HEK293 (cell line): ENCODE measurements at regions not wholly inside any gene's neighbourhood (a gene's known extent, or its start where the extent isn't known, plus 50 kb on each side); places are given as distances from the start of the nearest gene placed in this dataset.

Source experiments
- CTCF ChIA-PET: fragments of 350-600 bp; formaldehyde crosslinking; extraction: SDS; loops from one replicate; lab custom pipeline; 2021; ENCODE audit warnings: antibody characterized with exemption; lab: Yijun Ruan, JAX
- POLR2A ChIA-PET: fragments of 300-600 bp; formaldehyde crosslinking; extraction: SDS; loops from one replicate; lab custom pipeline; 2020; ENCODE audit warnings: antibody characterized with exemption, inconsistent platforms; lab: Yijun Ruan, JAX
- H3K27ac ChIP-seq: fragments of 200-500 bp; sonication (Bioruptor generic); 2 replicates; pipeline ENCODE4 v1.5.1; 2014; ENCODE audit warnings: low read depth, low read length, control low read depth, inconsistent platforms; ENCODE audit errors: extremely low read depth
- H3K36me3 ChIP-seq, 2 experiments: fragments of 200-500 bp in 1 of 2; sonication (Bioruptor generic) in 1 of 2; 1 replicate in 1 of 2; 2 replicates in 1 of 2; pipeline ENCODE4 v1.5.1; 2014 to 2017; ENCODE audit warnings: inconsistent platforms in 2 of 2, low read length in 2 of 2; ENCODE audit not compliant: control insufficient read depth in 2 of 2, insufficient read depth in 1 of 2
- H3K4me1 ChIP-seq: fragments of 200-500 bp; sonication (Bioruptor generic); 2 replicates; pipeline ENCODE4 v1.5.1; 2014; ENCODE audit warnings: mild to moderate bottlenecking, low read length, inconsistent platforms; ENCODE audit not compliant: control insufficient read depth, insufficient read depth
- H3K4me3 ChIP-seq: 2 replicates; pipeline ENCODE4 v1.5.1; 2011; ENCODE audit warnings: low read depth, mild to moderate bottlenecking, control low read depth, low read length, moderate library complexity
- H3K9me3 ChIP-seq: fragments of 200-500 bp; sonication (Bioruptor generic); 2 replicates; pipeline ENCODE4 v1.5.1; 2014; ENCODE audit warnings: low read depth, low read length, inconsistent platforms; ENCODE audit not compliant: control insufficient read depth, insufficient read depth
- CTCF ChIP-seq: fragments of 450-650 bp; formaldehyde crosslinking; IDR thresholded peaks from 2 replicates; pipeline ENCODE4 v1.5.1; 2016; ENCODE audit warnings: missing biosample characterization, missing genetic modification characterization
- FEZF1 ChIP-seq: fragments of 450-650 bp; formaldehyde crosslinking; IDR thresholded peaks from 2 replicates; pipeline ENCODE4 v1.5.1; 2016; ENCODE audit warnings: missing biosample characterization, missing genetic modification characterization
- GLIS2 ChIP-seq: fragments of 450-650 bp; formaldehyde crosslinking; IDR thresholded peaks from 2 replicates; pipeline ENCODE4 v1.5.1; 2016; ENCODE audit warnings: missing biosample characterization, missing genetic modification characterization
- HOXD13 ChIP-seq: sonication (generic); formaldehyde crosslinking; IDR thresholded peaks from 2 replicates; pipeline ENCODE4 v1.8.0; 2022; ENCODE audit warnings: missing genetic modification reagents, borderline replicate concordance
- KLF8 ChIP-seq: fragments of 450-650 bp; formaldehyde crosslinking; IDR thresholded peaks from 2 replicates; pipeline ENCODE4 v1.5.1; 2016; ENCODE audit warnings: missing biosample characterization, missing genetic modification characterization
- PRDM4 ChIP-seq: fragments of 450-650 bp; formaldehyde crosslinking; IDR thresholded peaks from 2 replicates; pipeline ENCODE4 v1.5.1; 2017; ENCODE audit warnings: missing biosample characterization, missing genetic modification characterization
- SCRT2 ChIP-seq: fragments of 450-650 bp; formaldehyde crosslinking; IDR thresholded peaks from 2 replicates; pipeline ENCODE4 v1.5.1; 2016; ENCODE audit warnings: missing biosample characterization, missing genetic modification characterization
- SETDB1 ChIP-seq: IDR thresholded peaks from one replicate; pipeline ENCODE4 v1.6.1; 2017; ENCODE audit warnings: mild to moderate bottlenecking, low read length, moderate library complexity, mixed read lengths; ENCODE audit not compliant: insufficient read length
- SP7 ChIP-seq: fragments of 450-650 bp; formaldehyde crosslinking; IDR thresholded peaks from 2 replicates; pipeline ENCODE4 v1.5.1; 2016; ENCODE audit warnings: missing biosample characterization, missing genetic modification characterization
- ZNF19 ChIP-seq: fragments of 450-650 bp; formaldehyde crosslinking; IDR thresholded peaks from 2 replicates; pipeline ENCODE4; 2016; ENCODE audit warnings: missing biosample characterization, missing genetic modification characterization, low read depth
- ZNF23 ChIP-seq: fragments of 450-650 bp; formaldehyde crosslinking; IDR thresholded peaks from 2 replicates; pipeline ENCODE4 v1.5.1; 2016; ENCODE audit warnings: missing biosample characterization, missing genetic modification characterization, borderline replicate concordance
- ZNF311 ChIP-seq: fragments of 450-650 bp; formaldehyde crosslinking; IDR thresholded peaks from 2 replicates; pipeline ENCODE4 v1.5.1; 2017; ENCODE audit warnings: missing biosample characterization, missing genetic modification characterization, borderline replicate concordance
- ZNF404 ChIP-seq: fragments of 450-650 bp; formaldehyde crosslinking; IDR thresholded peaks from 2 replicates; pipeline ENCODE4 v1.5.1; 2017; ENCODE audit warnings: missing biosample characterization, missing genetic modification characterization
- ZNF473 ChIP-seq: fragments of 450-650 bp; formaldehyde crosslinking; IDR thresholded peaks from 2 replicates; pipeline ENCODE4 v1.5.1; 2017; ENCODE audit warnings: missing biosample characterization, missing genetic modification characterization
- ZNF488 ChIP-seq: fragments of 450-650 bp; formaldehyde crosslinking; IDR thresholded peaks from 2 replicates; pipeline ENCODE4 v1.5.1; 2016; ENCODE audit warnings: missing biosample characterization, missing genetic modification characterization
- ZNF513 ChIP-seq: fragments of 450-650 bp; IDR thresholded peaks from 2 replicates; pipeline ENCODE4 v1.5.1; 2018; ENCODE audit warnings: missing biosample characterization, missing genetic modification characterization
- ZNF544 ChIP-seq: fragments of 450-650 bp; formaldehyde crosslinking; IDR thresholded peaks from 2 replicates; pipeline ENCODE4 v1.5.0; 2017; ENCODE audit warnings: missing biosample characterization, missing genetic modification characterization
- ZNF549 ChIP-seq: fragments of 450-650 bp; IDR thresholded peaks from 2 replicates; pipeline ENCODE4 v1.5.1; 2018; ENCODE audit warnings: missing biosample characterization, missing genetic modification characterization, mild to moderate bottlenecking, inconsistent platforms, moderate library complexity
- ZNF560 ChIP-seq: fragments of 450-650 bp; formaldehyde crosslinking; IDR thresholded peaks from 2 replicates; pipeline ENCODE4 v1.5.1; 2017; ENCODE audit warnings: missing biosample characterization, missing genetic modification characterization, borderline replicate concordance
- ZNF621 ChIP-seq: fragments of 450-650 bp; formaldehyde crosslinking; IDR thresholded peaks from 2 replicates; pipeline ENCODE4 v1.5.1; 2017; ENCODE audit warnings: missing biosample characterization, missing genetic modification characterization
- ZNF626 ChIP-seq: fragments of 450-650 bp; sonication (Bioruptor Pico); formaldehyde crosslinking; IDR thresholded peaks from 2 replicates; pipeline ENCODE4 v1.5.1; 2018; ENCODE audit warnings: missing biosample characterization, missing genetic modification characterization, inconsistent platforms
- ZNF639 ChIP-seq: fragments of 450-650 bp; formaldehyde crosslinking; IDR thresholded peaks from 2 replicates; pipeline ENCODE4 v1.5.1; 2016; ENCODE audit warnings: missing biosample characterization, missing genetic modification characterization
- ZNF658 ChIP-seq: fragments of 450-650 bp; formaldehyde crosslinking; IDR thresholded peaks from 2 replicates; pipeline ENCODE4; 2016; ENCODE audit warnings: missing biosample characterization, missing genetic modification characterization
- ZNF664 ChIP-seq: fragments of 450-650 bp; formaldehyde crosslinking; IDR thresholded peaks from 2 replicates; pipeline ENCODE4 v1.5.1; 2016; ENCODE audit warnings: missing biosample characterization, missing genetic modification characterization
- ZNF670 ChIP-seq: fragments of 450-650 bp; formaldehyde crosslinking; IDR thresholded peaks from 2 replicates; pipeline ENCODE4 v1.5.1; 2016; ENCODE audit warnings: missing biosample characterization, missing genetic modification characterization, low read depth
- ZNF704 ChIP-seq: fragments of 450-650 bp; formaldehyde crosslinking; IDR thresholded peaks from 2 replicates; pipeline ENCODE4 v1.5.1; 2016; ENCODE audit warnings: missing biosample characterization, missing genetic modification characterization
- ZNF768 ChIP-seq: fragments of 450-650 bp; formaldehyde crosslinking; IDR thresholded peaks from 2 replicates; pipeline ENCODE4 v1.5.1; 2018; ENCODE audit warnings: missing biosample characterization, mild to moderate bottlenecking, missing genetic modification characterization
- ZNF837 ChIP-seq: fragments of 450-650 bp; formaldehyde crosslinking; IDR thresholded peaks from 2 replicates; pipeline ENCODE4 v1.5.1; 2016; ENCODE audit warnings: missing biosample characterization, missing genetic modification characterization

GRCh38 chr1:195794225-195794624 lies 814.0 kb downstream of the KCNT2 start:
- no peak for TF ChIP-seq ZNF670 (tag by site-specific recombination)
- no peak for TF ChIP-seq CTCF (tag by site-specific recombination)
- no peak for TF ChIP-seq ZNF621 (tag by site-specific recombination)
- TF ChIP-seq ZNF768, result no peak
- TF ChIP-seq ZNF513 (tag by site-specific recombination), result no peak
- TF ChIP-seq SP7 (tag by site-specific recombination), result no peak
- TF ChIP-seq ZNF473, result no peak
- TF ChIP-seq ZNF19 (tag by site-specific recombination), result no peak
- no peak for TF ChIP-seq ZNF639 (tag by site-specific recombination)
- no peak for TF ChIP-seq HOXD13
- no peak for TF ChIP-seq PRDM4
- no peak for TF ChIP-seq SCRT2 (tag by site-specific recombination)
- TF ChIP-seq ZNF658 (tag by site-specific recombination), result no peak
- TF ChIP-seq ZNF549 (tag by site-specific recombination), result no peak
- no peak for TF ChIP-seq ZNF837 (tag by site-specific recombination)
- TF ChIP-seq ZNF626 (tag by site-specific recombination), result no peak
- TF ChIP-seq SETDB1, result no peak
- no peak overlapping the region for H3K4me3 ChIP-seq
- CTCF ChIA-PET, result no interaction called here
- no peak overlapping the region for H3K27ac ChIP-seq
- POLR2A ChIA-PET, result no interaction called here
- H3K9me3 ChIP-seq, result no peaks in the 10 kb centered on the region
- no peaks in the 10 kb centered on the region for H3K36me3 ChIP-seq
- H3K4me1 ChIP-seq, result no peaks in the 10 kb centered on the region

GRCh38 chr1:195791796-195792195 lies 816.4 kb downstream of the KCNT2 start:
- Histone ChIP-seq H3K4me1 (no peaks in the 10 kb centered on the region), H3K9me3 (no peaks in the 10 kb centered on the region), H3K36me3 (no peaks in the 10 kb centered on the region), H3K27ac (no peak overlapping the region), H3K4me3 (no peak overlapping the region)
- ChIA-PET CTCF (no interaction called here), POLR2A (no interaction called here)
- TF ChIP-seq FEZF1 (tag by site-specific recombination) (no peak), ZNF404 (tag by site-specific recombination) (no peak), ZNF560 (no peak), ZNF664 (tag by site-specific recombination) (no peak), ZNF704 (tag by site-specific recombination) (no peak), ZNF311 (tag by site-specific recombination) (no peak), ZNF23 (tag by site-specific recombination) (no peak), KLF8 (tag by site-specific recombination) (no peak), ZNF488 (tag by site-specific recombination) (no peak), ZNF544 (no peak), ZNF549 (tag by site-specific recombination) (no peak), ZNF621 (tag by site-specific recombination) (no peak), GLIS2 (tag by site-specific recombination) (no peak)
